GM21529 (cell line): ENCODE measurements at regions not wholly inside any gene's neighbourhood (a gene's known extent, or its start where the extent isn't known, plus 50 kb on each side); places are given as distances from the start of the nearest gene placed in this dataset.

ENCODE experiments used
- ATAC-seq: cut with Tn5 transposase; IDR thresholded peaks from one replicate; pipeline ENCODE4 v1.9.1; 2021; ENCODE audit not compliant: unreplicated experiment

GRCh38 chr18:46320297-46320696 is 216.1 kb downstream of the HAUS1 start:
- no peak for ATAC-seq

GRCh38 chr18:46320928-46321711 is 216.9 kb downstream of the HAUS1 start:
- no peak for ATAC-seq

GRCh38 chr18:46321955-46322354 is 217.8 kb downstream of the HAUS1 start:
- ATAC-seq = no peak

- no peak for ATAC-seq
These were observed 218.3 kb downstream of the HAUS1 start for GRCh38 chr18:46322411-46322891.

- no peak for ATAC-seq
These were observed 218.8 kb downstream of the HAUS1 start for GRCh38 chr18:46322941-46323340.

GRCh38 chr18:46324087-46324955 is 220.1 kb downstream of the HAUS1 start:
- ATAC-seq = no peak

GRCh38 chr18:46325895-46326294 is 221.7 kb downstream of the HAUS1 start:
- ATAC-seq = no peak

GRCh38 chr18:46329736-46330246 is 225.6 kb downstream of the HAUS1 start:
- no peak for ATAC-seq

GRCh38 chr18:46331316-46331715 is 227.1 kb downstream of the HAUS1 start:
- no peak for ATAC-seq

GRCh38 chr18:46332286-46332801 is 228.2 kb downstream of the HAUS1 start:
- no peak for ATAC-seq

- ATAC-seq = no peak
These were observed 228.7 kb downstream of the HAUS1 start for GRCh38 chr18:46332921-46333341.

GRCh38 chr18:46333431-46334135 is 229.4 kb downstream of the HAUS1 start:
- ATAC-seq = no peak

- no peak for ATAC-seq
These were observed 230.7 kb downstream of the HAUS1 start for GRCh38 chr18:46334868-46335281.

GRCh38 chr18:46335534-46336101 is 231.4 kb downstream of the HAUS1 start:
- no peak for ATAC-seq

GRCh38 chr18:46336278-46337111 is 232.3 kb downstream of the HAUS1 start:
- ATAC-seq = no peak

GRCh38 chr18:46337271-46337670 is 233.1 kb downstream of the HAUS1 start:
- ATAC-seq = no peak

- no peak for ATAC-seq
These were observed 234.0 kb downstream of the HAUS1 start for GRCh38 chr18:46338205-46338604.

GRCh38 chr18:46338766-46339165 is 234.6 kb downstream of the HAUS1 start:
- no peak for ATAC-seq

- ATAC-seq = no peak
These were observed 236.5 kb downstream of the HAUS1 start for GRCh38 chr18:46340716-46341115.
